Lung (tissue), 11 donors: ENCODE measurements at regions not wholly inside any gene's neighbourhood (a gene's known extent, or its start where the extent isn't known, plus 50 kb on each side); places are given as distances from the start of the nearest gene placed in this dataset.

Experiments used
- ATAC-seq: fragments of 200-7000 bp; cut with Tn5 transposase; one replicate; pipeline ENCODE4 v1.9.1; 2020; ENCODE audit warnings: moderate number of reproducible peaks; ENCODE audit not compliant: insufficient read depth, low FRiP score
- DNase-seq, 3 donors: peaks; one replicate each; pipeline ENCODE4 v3.0.0-alpha.2; 2013 to 2017
- H3K27ac ChIP-seq, 2 donors: one replicate each; pipeline ENCODE4 v1.5.1; 2013; ENCODE audit warnings: mild to moderate bottlenecking in 2 of 2, moderate library complexity in 2 of 2, control low read depth in 1 of 2, inconsistent platforms in 1 of 2, low read depth in 1 of 2, low read length in 1 of 2
- H3K27me3 ChIP-seq, 3 donors: one replicate each; pipeline ENCODE4 v1.5.1; 2013; ENCODE audit warnings: low read length in 2 of 3; ENCODE audit not compliant: control insufficient read depth in 3 of 3, insufficient read depth in 3 of 3
- H3K36me3 ChIP-seq, 4 donors: one replicate each; pipeline ENCODE4 v1.5.1; 2013; ENCODE audit warnings: low read length in 4 of 4, mild to moderate bottlenecking in 1 of 4, moderate library complexity in 1 of 4; ENCODE audit not compliant: control insufficient read depth in 4 of 4, insufficient read depth in 4 of 4
- H3K4me1 ChIP-seq, 5 donors: one replicate each; pipeline ENCODE4 v1.5.1; 2013; ENCODE audit warnings: low read length in 5 of 5, mild to moderate bottlenecking in 2 of 5, moderate library complexity in 1 of 5; ENCODE audit not compliant: control insufficient read depth in 5 of 5, insufficient read depth in 5 of 5
- H3K4me3 ChIP-seq: one replicate; pipeline ENCODE4 v1.5.1; 2013; ENCODE audit warnings: mild to moderate bottlenecking, control low read depth, moderate library complexity
- H3K9ac ChIP-seq, 2 donors: one replicate each; pipeline ENCODE4 v1.5.1; 2013; ENCODE audit warnings: low read length in 2 of 2, control low read depth in 1 of 2; ENCODE audit not compliant: insufficient read depth in 1 of 2
- H3K9me3 ChIP-seq, 4 donors: one replicate each; pipeline ENCODE4 v1.5.1; 2013; ENCODE audit warnings: low read length in 3 of 4, mild to moderate bottlenecking in 1 of 4, moderate library complexity in 1 of 4; ENCODE audit not compliant: control insufficient read depth in 4 of 4, insufficient read depth in 3 of 4
- WGBS, 2 donors: extraction: QIAGEN DNeasy Blood & Tissue Kit; methylation state at CpG; one replicate each; pipeline ENCODE4 v1.1.7; 2013; 5-methylcytosine and 5-hydroxymethylcytosine counted together
- TF ChIP-seq, protein P1 (sequence below): IDR thresholded peaks from 2 replicates; pipeline ENCODE4 v1.5.1; 2012; ENCODE audit warnings: mild to moderate bottlenecking; ENCODE audit errors: control extremely low read depth, extremely low read depth
- donor health status: control.
- donor health status: control.
- donor health status: Bipolar disorder and iron deficiency.
- donor health status: healthy.
- donor health status: DM: yes; HTN: yes; CAD: no.

GRCh38 chr1:173112129-173112528 lies 61.4 kb upstream of the TNFSF18 start:
- Histone ChIP-seq H3K4me3 (no peak overlapping the region), H3K9ac (no peak overlapping the region), H3K27me3 (no peaks in the 10 kb centered on the region), H3K27ac (no peak overlapping the region), H3K9me3 (peaks cover 0 to 9% (median under 1%) of the 10 kb centered on the region in 4 donors), H3K36me3 (no peaks in the 10 kb centered on the region), H3K4me1 (no peaks in the 10 kb centered on the region)
- ATAC-seq: no peak
- peak in 1 of 3 donors; percentile 21 for DNase-seq
- TF ChIP-seq, protein P1, sequence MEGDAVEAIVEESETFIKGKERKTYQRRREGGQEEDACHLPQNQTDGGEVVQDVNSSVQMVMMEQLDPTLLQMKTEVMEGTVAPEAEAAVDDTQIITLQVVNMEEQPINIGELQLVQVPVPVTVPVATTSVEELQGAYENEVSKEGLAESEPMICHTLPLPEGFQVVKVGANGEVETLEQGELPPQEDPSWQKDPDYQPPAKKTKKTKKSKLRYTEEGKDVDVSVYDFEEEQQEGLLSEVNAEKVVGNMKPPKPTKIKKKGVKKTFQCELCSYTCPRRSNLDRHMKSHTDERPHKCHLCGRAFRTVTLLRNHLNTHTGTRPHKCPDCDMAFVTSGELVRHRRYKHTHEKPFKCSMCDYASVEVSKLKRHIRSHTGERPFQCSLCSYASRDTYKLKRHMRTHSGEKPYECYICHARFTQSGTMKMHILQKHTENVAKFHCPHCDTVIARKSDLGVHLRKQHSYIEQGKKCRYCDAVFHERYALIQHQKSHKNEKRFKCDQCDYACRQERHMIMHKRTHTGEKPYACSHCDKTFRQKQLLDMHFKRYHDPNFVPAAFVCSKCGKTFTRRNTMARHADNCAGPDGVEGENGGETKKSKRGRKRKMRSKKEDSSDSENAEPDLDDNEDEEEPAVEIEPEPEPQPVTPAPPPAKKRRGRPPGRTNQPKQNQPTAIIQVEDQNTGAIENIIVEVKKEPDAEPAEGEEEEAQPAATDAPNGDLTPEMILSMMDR: no peak

DNA sequence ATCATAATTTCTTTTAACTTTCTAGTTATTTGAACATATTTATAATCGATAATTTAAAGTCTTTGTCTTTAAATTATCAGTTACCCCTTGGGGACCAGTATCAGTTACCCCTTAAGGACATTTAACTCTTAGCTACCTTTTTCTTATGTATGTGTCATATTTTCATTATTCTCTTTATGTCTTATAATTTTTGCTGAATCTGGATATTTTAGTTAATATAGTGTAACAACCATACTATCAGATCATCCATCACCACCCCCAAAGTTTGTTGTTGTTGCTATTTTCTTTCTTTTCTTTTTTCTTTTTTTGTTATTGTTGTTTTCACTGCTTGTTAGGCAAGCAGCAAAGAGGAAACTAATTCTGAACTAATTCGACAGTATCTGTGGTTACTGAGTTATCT lies 57.0 kb upstream of the TNFSF18 start:
- Histone ChIP-seq H3K9me3 (peaks cover 0 to 17% (median 7%) of the 10 kb centered on the region in 4 donors), H3K27me3 (no peaks in the 10 kb centered on the region), H3K4me1 (no peaks in the 10 kb centered on the region), H3K36me3 (no peaks in the 10 kb centered on the region), H3K4me3 (no peak overlapping the region), H3K27ac (no peak overlapping the region), H3K9ac (no peak overlapping the region)
- DNase-seq: no peak
- no peak for ATAC-seq
- TF ChIP-seq, protein P1: no peak
- 88 to 95% methylated on average over 2 of the region's 2 CpGs for WGBS, 2 donors

GRCh38 chr1:173103006-173103405 lies 52.3 kb upstream of the TNFSF18 start:
- TF ChIP-seq, protein P1: no peak
- ATAC-seq: no peak

GRCh38 chr1:173101589-173101988 lies 50.8 kb upstream of the TNFSF18 start:
- 44 to 49% methylated on average over 1 of the region's 1 CpG for WGBS, 2 donors
- no peaks in the 10 kb centered on the region for H3K36me3 ChIP-seq
- H3K27ac ChIP-seq: no peak overlapping the region
- ATAC-seq (no peak), DNase-seq (no peak)
- TF ChIP-seq, protein P1: no peak
- no peaks in the 10 kb centered on the region for H3K4me1 ChIP-seq
- H3K9ac ChIP-seq: no peak overlapping the region
- H3K9me3 ChIP-seq: peaks cover 0 to 9% (median 5%) of the 10 kb centered on the region in 4 donors
- H3K27me3 ChIP-seq: no peaks in the 10 kb centered on the region
- H3K4me3 ChIP-seq: no peak overlapping the region

More at GRCh38 chr1:173103006-173103405, 52.3 kb upstream of the TNFSF18 start:
- H3K4me1 ChIP-seq: no peaks in the 10 kb centered on the region
- H3K27ac ChIP-seq: no peak overlapping the region
- H3K27me3 ChIP-seq: no peaks in the 10 kb centered on the region
- WGBS, 2 donors: 98 to 99% methylated on average over 2 of the region's 2 CpGs
- no peak overlapping the region for H3K4me3 ChIP-seq
- no peak overlapping the region for H3K9ac ChIP-seq
- H3K36me3 ChIP-seq: no peaks in the 10 kb centered on the region
- peaks cover 0 to 14% (median 6%) of the 10 kb centered on the region in 4 donors for H3K9me3 ChIP-seq
- no peak for DNase-seq
